ENCODE measurements at regions not wholly inside any gene's neighbourhood (a gene's known extent, or its start where the extent isn't known, plus 50 kb on each side); places are given as distances from the start of the nearest gene placed in this dataset.
"Not testable (repeated sequence)": the region's sequence is repeated elsewhere in the genome, so short reads cannot be mapped to it uniquely, and the experiment has no call there.

DNA sequence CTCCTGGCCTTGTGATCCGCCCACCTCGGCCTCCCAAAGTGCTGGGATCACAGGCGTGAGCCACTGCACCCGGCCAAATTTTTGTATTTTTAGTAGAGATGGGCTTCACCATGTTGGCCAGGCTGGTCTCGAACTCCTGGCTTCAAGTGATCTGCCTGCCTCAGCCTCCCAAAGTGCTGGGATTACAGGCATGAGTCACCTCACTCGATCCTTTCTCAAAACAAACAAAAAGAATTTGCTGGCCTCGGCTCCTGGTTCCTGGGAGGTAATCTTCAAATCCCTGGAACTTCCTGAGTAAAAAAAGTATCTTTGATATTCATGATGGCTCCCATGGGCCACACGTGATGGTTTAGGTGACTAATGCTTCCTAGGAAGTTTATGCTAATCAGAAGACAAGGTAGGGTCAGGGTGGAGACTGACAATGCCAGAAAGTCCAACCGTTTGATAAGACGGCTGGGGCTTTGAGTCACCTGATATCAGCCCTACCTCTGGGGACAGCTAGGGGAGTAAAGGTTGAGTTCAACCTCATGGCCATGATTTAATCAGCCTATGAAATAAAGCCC, 113.1 kb upstream of the NEK6 start:
- not testable (repeated sequence) for TF ChIP-seq EZH2 (IDR thresholded peaks at IDR 0.05; ENCODE audit: low read length)
- TF ChIP-seq, protein P1, sequence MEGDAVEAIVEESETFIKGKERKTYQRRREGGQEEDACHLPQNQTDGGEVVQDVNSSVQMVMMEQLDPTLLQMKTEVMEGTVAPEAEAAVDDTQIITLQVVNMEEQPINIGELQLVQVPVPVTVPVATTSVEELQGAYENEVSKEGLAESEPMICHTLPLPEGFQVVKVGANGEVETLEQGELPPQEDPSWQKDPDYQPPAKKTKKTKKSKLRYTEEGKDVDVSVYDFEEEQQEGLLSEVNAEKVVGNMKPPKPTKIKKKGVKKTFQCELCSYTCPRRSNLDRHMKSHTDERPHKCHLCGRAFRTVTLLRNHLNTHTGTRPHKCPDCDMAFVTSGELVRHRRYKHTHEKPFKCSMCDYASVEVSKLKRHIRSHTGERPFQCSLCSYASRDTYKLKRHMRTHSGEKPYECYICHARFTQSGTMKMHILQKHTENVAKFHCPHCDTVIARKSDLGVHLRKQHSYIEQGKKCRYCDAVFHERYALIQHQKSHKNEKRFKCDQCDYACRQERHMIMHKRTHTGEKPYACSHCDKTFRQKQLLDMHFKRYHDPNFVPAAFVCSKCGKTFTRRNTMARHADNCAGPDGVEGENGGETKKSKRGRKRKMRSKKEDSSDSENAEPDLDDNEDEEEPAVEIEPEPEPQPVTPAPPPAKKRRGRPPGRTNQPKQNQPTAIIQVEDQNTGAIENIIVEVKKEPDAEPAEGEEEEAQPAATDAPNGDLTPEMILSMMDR (optimal IDR thresholded peaks at IDR 0.05 in 1 of 3, IDR thresholded peaks at IDR 0.05 in 1 of 3, conservative IDR thresholded peaks at IDR 0.05 in 1 of 3; ENCODE audit: extremely low read depth in 1 of 3, insufficient read depth in 2 of 3, low read length in 3 of 3), result not testable (repeated sequence)

All from keratinocyte (primary cell).